H9 (cell line): ENCODE measurements at regions not wholly inside any gene's neighbourhood (a gene's known extent, or its start where the extent isn't known, plus 50 kb on each side); places are given as distances from the start of the nearest gene placed in this dataset.

Experiments used
- DNase-seq: peaks from one replicate; pipeline ENCODE4 v3.0.0-alpha.2; 2017
- H2AFZ ChIP-seq: one replicate; pipeline ENCODE4 v1.6.1; 2013; ENCODE audit warnings: mild to moderate bottlenecking, low read length, control low read depth, moderate library complexity
- H2AK5ac ChIP-seq: 2 replicates; pipeline ENCODE4 v1.6.1; 2013; ENCODE audit warnings: low read length, control low read depth, mixed read lengths; ENCODE audit not compliant: insufficient read length
- H2BK120ac ChIP-seq: one replicate; pipeline ENCODE4 v1.6.1; 2013; ENCODE audit warnings: low read depth, mild to moderate bottlenecking, low read length, control low read depth, inconsistent platforms; ENCODE audit not compliant: poor library complexity, severe bottlenecking
- H2BK12ac ChIP-seq: 2 replicates; pipeline ENCODE4 v1.6.1; 2013; ENCODE audit warnings: low read length, control low read depth, mixed read lengths, low read depth; ENCODE audit not compliant: insufficient read length
- H2BK15ac ChIP-seq: 2 replicates; pipeline ENCODE4 v1.6.1; 2013; ENCODE audit warnings: low read depth, low read length, control low read depth
- H2BK20ac ChIP-seq: one replicate; pipeline ENCODE4 v1.6.1; 2013; ENCODE audit warnings: low read depth, mild to moderate bottlenecking, low read length, control low read depth, inconsistent platforms; ENCODE audit not compliant: poor library complexity, severe bottlenecking
- H2BK5ac ChIP-seq: 2 replicates; pipeline ENCODE4 v1.6.1; 2013; ENCODE audit warnings: low read length, control low read depth, mixed read lengths; ENCODE audit not compliant: insufficient read length
- H3K14ac ChIP-seq: 2 replicates; pipeline ENCODE4 v1.6.1; 2013; ENCODE audit warnings: low read length, control low read depth; ENCODE audit not compliant: insufficient read depth
- H3K18ac ChIP-seq: 2 replicates; pipeline ENCODE4 v1.6.1; 2013; ENCODE audit warnings: low read depth, mild to moderate bottlenecking, mixed read lengths, low read length, control low read depth; ENCODE audit not compliant: insufficient read length
- H3K23ac ChIP-seq: 2 replicates; pipeline ENCODE4 v1.6.1; 2013; ENCODE audit warnings: low read length, control low read depth, mixed read lengths, low read depth; ENCODE audit not compliant: insufficient read length
- H3K23me2 ChIP-seq: 2 replicates; pipeline ENCODE4 v1.6.1; 2013; ENCODE audit warnings: low read depth, mild to moderate bottlenecking, mixed read lengths, low read length, control low read depth; ENCODE audit not compliant: insufficient read length, poor library complexity, severe bottlenecking
- H3K27ac ChIP-seq: 2 replicates; pipeline ENCODE4 v1.5.1; 2013; ENCODE audit warnings: low read length, control low read depth, mixed read lengths, low read depth; ENCODE audit not compliant: insufficient read length
- H3K27me3 ChIP-seq: 2 replicates; pipeline ENCODE4 v1.6.1; 2013; ENCODE audit warnings: low read length, control low read depth, inconsistent platforms; ENCODE audit not compliant: insufficient read depth
- H3K4ac ChIP-seq: 2 replicates; pipeline ENCODE4 v1.6.1; 2013; ENCODE audit warnings: low read depth, mild to moderate bottlenecking, control low read depth, inconsistent platforms, low read length, moderate library complexity
- H3K4me1 ChIP-seq: 2 replicates; pipeline ENCODE4 v1.6.1; 2013; ENCODE audit warnings: low read length, control low read depth, inconsistent platforms; ENCODE audit not compliant: insufficient read depth
- H3K4me2 ChIP-seq: 2 replicates; pipeline ENCODE4 v1.6.1; 2013; ENCODE audit warnings: low read length, control low read depth, mixed read lengths; ENCODE audit not compliant: insufficient read length, insufficient read depth
- H3K56ac ChIP-seq: 2 replicates; pipeline ENCODE4 v1.6.1; 2013; ENCODE audit warnings: low read depth, mild to moderate bottlenecking, mixed read lengths, low read length, control low read depth; ENCODE audit not compliant: insufficient read length
- H3K79me1 ChIP-seq: 2 replicates; pipeline ENCODE4 v1.6.1; 2013; ENCODE audit warnings: low read depth, mild to moderate bottlenecking, moderate library complexity, low read length, control low read depth, inconsistent platforms; ENCODE audit not compliant: insufficient read depth, poor library complexity, severe bottlenecking
- H3K79me2 ChIP-seq: 2 replicates; pipeline ENCODE4 v1.6.1; 2013; ENCODE audit warnings: low read length, control low read depth, inconsistent platforms; ENCODE audit not compliant: insufficient read depth
- H3K9ac ChIP-seq: 2 replicates; pipeline ENCODE4 v1.6.1; 2013; ENCODE audit warnings: low read length, control low read depth, mixed read lengths; ENCODE audit not compliant: insufficient read length; ENCODE audit errors: extremely low read depth
- H3K9me3 ChIP-seq: one replicate; pipeline ENCODE4 v1.6.1; 2013; ENCODE audit warnings: low read depth, low read length, inconsistent platforms; ENCODE audit not compliant: control insufficient read depth
- H3T11ph ChIP-seq: one replicate; pipeline ENCODE4 v1.6.1; 2013; ENCODE audit warnings: mild to moderate bottlenecking, low read length, control low read depth, inconsistent platforms
- H4K20me1 ChIP-seq: one replicate; pipeline ENCODE4 v1.6.1; 2013; ENCODE audit not compliant: control insufficient read depth, insufficient read length, insufficient read depth
- H4K5ac ChIP-seq: 2 replicates; pipeline ENCODE4 v1.6.1; 2013; ENCODE audit warnings: low read depth, mild to moderate bottlenecking, mixed read lengths, low read length, control low read depth; ENCODE audit not compliant: insufficient read length
- H4K8ac ChIP-seq: replicated peaks from 2 replicates; pipeline ENCODE4 v1.6.1; 2013; ENCODE audit warnings: low read length, control low read depth, mixed read lengths, low read depth; ENCODE audit not compliant: insufficient read length
- H4K91ac ChIP-seq: 2 replicates; pipeline ENCODE4 v1.6.1; 2013; ENCODE audit warnings: low read depth, mild to moderate bottlenecking, moderate library complexity, mixed read lengths, low read length, control low read depth; ENCODE audit not compliant: insufficient read length
- H3K27ac Mint-ChIP-seq, 3 experiments: 2 replicates in 2 of 3; 3 replicates in 1 of 3; pipeline ENCODE4 v1.8.0; 2020 to 2021; ENCODE audit warnings: mixed read lengths in 3 of 3, mild to moderate bottlenecking in 1 of 3, moderate library complexity in 1 of 3
- H3K27me3 Mint-ChIP-seq: 2 replicates; pipeline ENCODE4 v1.8.0; 2021; ENCODE audit warnings: low read depth, mild to moderate bottlenecking, moderate library complexity, mixed read lengths
- H3K36me3 Mint-ChIP-seq, 3 experiments: 2 replicates in 2 of 3; 3 replicates in 1 of 3; pipeline ENCODE4 v1.8.0; 2020 to 2021; ENCODE audit warnings: low read depth in 3 of 3, mixed read lengths in 3 of 3; ENCODE audit not compliant: insufficient read depth in 1 of 3
- H3K4me1 Mint-ChIP-seq, 2 experiments: 2 replicates each; pipeline ENCODE4 v1.8.0; 2020; ENCODE audit warnings: mixed read lengths in 2 of 2
- H3K4me3 Mint-ChIP-seq, 2 experiments: 2 replicates in 1 of 2; 3 replicates in 1 of 2; pipeline ENCODE4 v1.8.0; 2020 to 2021; ENCODE audit warnings: mild to moderate bottlenecking in 2 of 2, mixed read lengths in 2 of 2, moderate library complexity in 1 of 2
- H3K9me3 Mint-ChIP-seq, 2 experiments: 2 replicates in 1 of 2; 3 replicates in 1 of 2; pipeline ENCODE4 v1.8.0; 2020; ENCODE audit warnings: mild to moderate bottlenecking in 2 of 2, mixed read lengths in 2 of 2, moderate library complexity in 1 of 2
- WGBS: extraction: QIAGEN DNeasy Blood & Tissue Kit; methylation state at CpG from one replicate; pipeline ENCODE4 v1.1.7; 2013; ENCODE audit warnings: missing lambda C conversion rate, low lambda C conversion rate, mixed read lengths; ENCODE audit not compliant: insufficient read length; ENCODE audit errors: extremely low coverage; 5-methylcytosine and 5-hydroxymethylcytosine counted together
- TF ChIP-seq, protein P1 (sequence below): fragments of 200-600 bp; sonication (generic); conservative IDR thresholded peaks from 3 replicates; pipeline ENCODE4 v1.8.0; 2021; ENCODE audit warnings: antibody characterized with exemption, mild to moderate bottlenecking

DNA sequence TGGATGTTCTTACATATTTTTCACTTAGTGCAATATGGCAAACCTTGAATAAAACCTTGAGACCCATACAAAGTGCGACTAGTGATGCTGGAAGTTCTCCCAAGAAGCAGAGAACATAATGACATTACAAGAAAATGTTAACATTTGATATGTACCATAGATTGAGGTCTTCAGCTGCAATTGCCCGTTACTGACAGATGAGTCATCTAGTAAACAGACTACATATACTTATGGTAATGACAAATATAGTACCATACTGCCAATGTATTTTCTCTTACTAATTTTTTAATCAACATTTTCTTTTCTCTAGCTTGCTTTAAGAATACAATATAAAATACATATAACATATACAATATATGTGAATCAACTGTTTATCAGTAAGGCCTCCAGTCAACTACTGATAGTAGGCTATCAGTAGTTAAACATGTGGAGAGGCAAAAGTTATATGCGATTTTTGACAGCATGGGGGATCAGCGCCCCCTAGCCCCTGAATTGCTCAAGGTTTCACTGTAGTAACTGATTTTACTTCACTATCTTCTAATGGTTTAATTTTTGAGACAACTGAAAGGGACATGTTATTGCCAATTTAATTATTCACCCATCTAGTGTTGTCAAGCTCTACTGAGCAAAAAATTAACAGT lies 166.7 kb upstream of the ADGRB3 start:
- peak; percentile 33 for DNase-seq

More for the DNA sequence above, 166.7 kb upstream of the ADGRB3 start:
- Histone ChIP-seq H3K79me1 (no peaks in the 10 kb centered on the region), H4K20me1 (no peaks in the 10 kb centered on the region), H2BK12ac (no peak overlapping the region), H3K14ac (no peak overlapping the region), H3K9me3 (no peaks in the 10 kb centered on the region), H4K8ac (no peak overlapping the region), H3K4ac (no peak overlapping the region), H3K27ac (no peak overlapping the region), H3K23me2 (no peaks in the 10 kb centered on the region), H2AFZ (no peak overlapping the region), H2BK15ac (no peak overlapping the region), H3K23ac (no peak overlapping the region), H3K4me1 (no peaks in the 10 kb centered on the region), H4K91ac (no peak overlapping the region), H3K27me3 (no peaks in the 10 kb centered on the region), H3K9ac (no peak overlapping the region), H2BK5ac (no peak overlapping the region), H4K5ac (no peak overlapping the region), H3K18ac (no peak overlapping the region), H2BK20ac (no peak overlapping the region), H3K4me2 (no peak overlapping the region), H2BK120ac (no peak overlapping the region), H3K79me2 (0 out of 2 replicates have a peak, but pooled peaks cover 1% of the 10 kb centered on the region), H2AK5ac (no peak overlapping the region), H3K56ac (no peak overlapping the region), H3T11ph (no peak overlapping the region)
- H3K27me3 Mint-ChIP-seq: no peaks in the 10 kb centered on the region
- no peaks in the 10 kb centered on the region for H3K4me1 Mint-ChIP-seq
- H3K9me3 Mint-ChIP-seq: no peaks in the 10 kb centered on the region
- H3K4me3 Mint-ChIP-seq: no peak overlapping the region
- no peak overlapping the region for H3K27ac Mint-ChIP-seq
- TF ChIP-seq, protein P1, sequence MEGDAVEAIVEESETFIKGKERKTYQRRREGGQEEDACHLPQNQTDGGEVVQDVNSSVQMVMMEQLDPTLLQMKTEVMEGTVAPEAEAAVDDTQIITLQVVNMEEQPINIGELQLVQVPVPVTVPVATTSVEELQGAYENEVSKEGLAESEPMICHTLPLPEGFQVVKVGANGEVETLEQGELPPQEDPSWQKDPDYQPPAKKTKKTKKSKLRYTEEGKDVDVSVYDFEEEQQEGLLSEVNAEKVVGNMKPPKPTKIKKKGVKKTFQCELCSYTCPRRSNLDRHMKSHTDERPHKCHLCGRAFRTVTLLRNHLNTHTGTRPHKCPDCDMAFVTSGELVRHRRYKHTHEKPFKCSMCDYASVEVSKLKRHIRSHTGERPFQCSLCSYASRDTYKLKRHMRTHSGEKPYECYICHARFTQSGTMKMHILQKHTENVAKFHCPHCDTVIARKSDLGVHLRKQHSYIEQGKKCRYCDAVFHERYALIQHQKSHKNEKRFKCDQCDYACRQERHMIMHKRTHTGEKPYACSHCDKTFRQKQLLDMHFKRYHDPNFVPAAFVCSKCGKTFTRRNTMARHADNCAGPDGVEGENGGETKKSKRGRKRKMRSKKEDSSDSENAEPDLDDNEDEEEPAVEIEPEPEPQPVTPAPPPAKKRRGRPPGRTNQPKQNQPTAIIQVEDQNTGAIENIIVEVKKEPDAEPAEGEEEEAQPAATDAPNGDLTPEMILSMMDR: peak; percentile 82
- WGBS: no CpG with 5 or more reads among the region's 4 CpGs
- H3K36me3 Mint-ChIP-seq: no peaks in the 10 kb centered on the region; a peak in 1 of 7 replicates
